ENCODE measurements at regions not wholly inside any gene's neighbourhood (a gene's known extent, or its start where the extent isn't known, plus 50 kb on each side); places are given as distances from the start of the nearest gene placed in this dataset.

GRCh38 chr12:93200291-93200917 is 177.3 kb upstream of the NUDT4 start:
- ATAC-seq (ENCODE audit: poor library complexity) (no peak), DNase-seq (no peak)
- intact Hi-C loops (cut with DNase I) = no loop called here

- DNase-seq = no peak
Observed at GRCh38 chr12:93201990-93202389, 175.7 kb upstream of the NUDT4 start.

GRCh38 chr12:93202688-93203087 is 175.0 kb upstream of the NUDT4 start:
- ATAC-seq (ENCODE audit: poor library complexity) = no peak
- no peak for DNase-seq
- intact Hi-C loops (cut with DNase I) = no loop called here

More at GRCh38 chr12:93201990-93202389, 175.7 kb upstream of the NUDT4 start:
- intact Hi-C loops (cut with DNase I) = no loop called here
- peak; percentile 83 for ATAC-seq (ENCODE audit: poor library complexity)

GRCh38 chr12:93203361-93203760 is 174.4 kb upstream of the NUDT4 start:
- no peak for DNase-seq
- no peak for ATAC-seq (ENCODE audit: poor library complexity)
- intact Hi-C loops (cut with DNase I) = no loop called here

- no peak for ATAC-seq (ENCODE audit: poor library complexity)
- intact Hi-C loops (cut with DNase I) = no loop called here
- no peak for DNase-seq
Observed at GRCh38 chr12:93204896-93205295, 172.8 kb upstream of the NUDT4 start.

GRCh38 chr12:93205361-93205760 is 172.4 kb upstream of the NUDT4 start:
- intact Hi-C loops (cut with DNase I) = no loop called here
- peak; percentile 70 for ATAC-seq (ENCODE audit: poor library complexity)
- no peak for DNase-seq

GRCh38 chr12:93208011-93208410 is 169.7 kb upstream of the NUDT4 start:
- ATAC-seq (ENCODE audit: poor library complexity) (no peak), DNase-seq (no peak)
- intact Hi-C loops (cut with DNase I) = no loop called here

GRCh38 chr12:93214523-93215289 is 163.0 kb upstream of the NUDT4 start:
- intact Hi-C loops (cut with DNase I) = no loop called here
- DNase-seq (no peak), ATAC-seq (ENCODE audit: poor library complexity) (no peak)

GRCh38 chr12:93215290-93215678 is 162.4 kb upstream of the NUDT4 start:
- intact Hi-C loops (cut with DNase I) = no loop called here
- ATAC-seq (ENCODE audit: poor library complexity) (no peak), DNase-seq (no peak)

- DNase-seq = no peak
- ATAC-seq (ENCODE audit: poor library complexity) = peak; percentile 92
- intact Hi-C loops (cut with DNase I) = no loop called here
Observed at GRCh38 chr12:93219947-93220346, 157.8 kb upstream of the NUDT4 start.

GRCh38 chr12:93221841-93222240 is 155.9 kb upstream of the NUDT4 start:
- ATAC-seq (ENCODE audit: poor library complexity) (no peak), DNase-seq (no peak)
- intact Hi-C loops (cut with DNase I) = no loop called here

GRCh38 chr12:93223440-93224426 is 154.0 kb upstream of the NUDT4 start:
- ATAC-seq (ENCODE audit: poor library complexity) (peak; percentile 32), DNase-seq (no peak)
- intact Hi-C loops (cut with DNase I) = no loop called here

- no peak for DNase-seq
- intact Hi-C loops (cut with DNase I) = no loop called here
- ATAC-seq (ENCODE audit: poor library complexity) = no peak
Observed at GRCh38 chr12:93225094-93225493, 152.6 kb upstream of the NUDT4 start.

GRCh38 chr12:93226361-93226760 is 151.4 kb upstream of the NUDT4 start:
- no peak for DNase-seq
- no peak for ATAC-seq (ENCODE audit: poor library complexity)
- intact Hi-C loops (cut with DNase I) = no loop called here

- ATAC-seq (ENCODE audit: poor library complexity) (no peak), DNase-seq (no peak)
- intact Hi-C loops (cut with DNase I) = no loop called here
Observed at GRCh38 chr12:93229494-93230325, 148.0 kb upstream of the NUDT4 start.

- intact Hi-C loops (cut with DNase I) = no loop called here
- no peak for ATAC-seq (ENCODE audit: poor library complexity)
Observed at GRCh38 chr12:93230326-93230720, 147.4 kb upstream of the NUDT4 start.

GRCh38 chr12:93231938-93232337 is 145.8 kb upstream of the NUDT4 start:
- no peak for ATAC-seq (ENCODE audit: poor library complexity)
- intact Hi-C loops (cut with DNase I) = no loop called here
- DNase-seq = no peak

More at GRCh38 chr12:93230326-93230720, 147.4 kb upstream of the NUDT4 start:
- no peak for DNase-seq

GRCh38 chr12:93234641-93235040 is 143.1 kb upstream of the NUDT4 start:
- no peak for ATAC-seq (ENCODE audit: poor library complexity)
- DNase-seq = peak; percentile 47
- intact Hi-C loops (cut with DNase I) = no loop called here
